ENCODE measurements at regions not wholly inside any gene's neighbourhood (a gene's known extent, or its start where the extent isn't known, plus 50 kb on each side); places are given as distances from the start of the nearest gene placed in this dataset.
"Not testable (repeated sequence)": the region's sequence is repeated elsewhere in the genome, so short reads cannot be mapped to it uniquely, and the experiment has no call there.

GRCh38 chr22:47367107-47367690 lies 604.7 kb downstream of the TBC1D22A start:
- DNase-seq: no peak

GRCh38 chr22:47366026-47366767 lies 603.7 kb downstream of the TBC1D22A start:
- no peak for DNase-seq

- DNase-seq: no peak
These were observed 598.8 kb downstream of the TBC1D22A start for GRCh38 chr22:47361247-47361646.

GRCh38 chr22:47357493-47357892 lies 595.0 kb downstream of the TBC1D22A start:
- DNase-seq: no peak

GRCh38 chr22:47357086-47357485 lies 594.6 kb downstream of the TBC1D22A start:
- no peak for DNase-seq

- no peak for DNase-seq
These were observed 594.1 kb downstream of the TBC1D22A start for GRCh38 chr22:47356511-47357011.

GRCh38 chr22:47355776-47356510 lies 593.5 kb downstream of the TBC1D22A start:
- no peak for DNase-seq

GRCh38 chr22:47355388-47355725 lies 592.9 kb downstream of the TBC1D22A start:
- no peak for DNase-seq

GRCh38 chr22:47354668-47355387 lies 592.4 kb downstream of the TBC1D22A start:
- no peak for DNase-seq

- DNase-seq: no peak
These were observed 590.7 kb downstream of the TBC1D22A start for GRCh38 chr22:47352920-47353700.

GRCh38 chr22:47351836-47352579 lies 589.6 kb downstream of the TBC1D22A start:
- DNase-seq: no peak

GRCh38 chr22:47346287-47346686 lies 583.8 kb downstream of the TBC1D22A start:
- not testable (repeated sequence) for DNase-seq

GRCh38 chr22:47345025-47345424 lies 582.6 kb downstream of the TBC1D22A start:
- DNase-seq: no peak

- DNase-seq: no peak
These were observed 582.0 kb downstream of the TBC1D22A start for GRCh38 chr22:47344414-47344813.

GRCh38 chr22:47343611-47344010 lies 581.2 kb downstream of the TBC1D22A start:
- no peak for DNase-seq

GRCh38 chr22:47342446-47342845 lies 580.0 kb downstream of the TBC1D22A start:
- no peak for DNase-seq

- DNase-seq: no peak
These were observed 579.0 kb downstream of the TBC1D22A start for GRCh38 chr22:47341464-47341863.

GRCh38 chr22:47340851-47341436 lies 578.5 kb downstream of the TBC1D22A start:
- no peak for DNase-seq

- DNase-seq: no peak
These were observed 574.7 kb downstream of the TBC1D22A start for GRCh38 chr22:47337161-47337621.

GRCh38 chr22:47335958-47336357 lies 573.5 kb downstream of the TBC1D22A start:
- DNase-seq: no peak

GRCh38 chr22:47335460-47335859 lies 573.0 kb downstream of the TBC1D22A start:
- no peak for DNase-seq

Data from dermis blood vessel endothelial cell (primary cell).